HepG2 (cell line): ENCODE measurements at regions not wholly inside any gene's neighbourhood (a gene's known extent, or its start where the extent isn't known, plus 50 kb on each side); places are given as distances from the start of the nearest gene placed in this dataset.

Source experiments
- ATAC-seq: fragments of 200-7000 bp; cut with Tn5 transposase; 3 replicates; pipeline ENCODE4 v1.9.1; 2020; ENCODE audit warnings: mild to moderate bottlenecking, moderate library complexity
- BruUV-seq: library from RNA; stranded (reverse); fragments of 400-500 nt; replicated peaks from 2 replicates; lab custom pipeline; 2021; lab: Mats Ljungman, UMichigan
- CTCF ChIA-PET: fragments of 300-600 bp; formaldehyde crosslinking; extraction: SDS; loops from one replicate; lab custom pipeline; 2021; ENCODE audit warnings: low total read pairs, inconsistent platforms, low intra/inter-chr PET ratio; lab: Yijun Ruan, JAX
- POLR2A ChIA-PET: fragments of 350-600 bp; sonication (Branson Sonifier 250); formaldehyde crosslinking; loops from one replicate; lab custom pipeline; 2020; ENCODE audit warnings: antibody characterized with exemption, inconsistent platforms; lab: Yijun Ruan, JAX
- DNase-seq: peaks from one replicate; pipeline ENCODE4 v3.0.0-alpha.2; 2015; ENCODE audit warnings: low spot score
- FAIRE-seq: peaks from 3 replicates; lab custom pipeline; 2011; peaks lifted over from hg19 to GRCh38; lab: Jason Lieb, UNC
- H2AFZ ChIP-seq: one replicate; pipeline ENCODE4 v1.6.1; 2011; ENCODE audit warnings: low read length, inconsistent platforms
- H3K27ac ChIP-seq: fragments of 300-600 bp; 3 replicates; pipeline ENCODE4 v1.8.0; 2011; ENCODE audit warnings: mixed run types, mild to moderate bottlenecking, mixed read lengths, low read length, inconsistent platforms; ENCODE audit not compliant: insufficient read depth; ENCODE audit errors: extremely low read length
- H3K27me3 ChIP-seq, 2 experiments: fragments of 200-600 bp in 1 of 2; 2 replicates in 1 of 2; 3 replicates in 1 of 2; pipeline versions ENCODE4 v1.6.0 to v1.8.0; 2011; ENCODE audit warnings: low read length in 2 of 2, mild to moderate bottlenecking in 2 of 2, moderate library complexity in 2 of 2, inconsistent platforms in 1 of 2; ENCODE audit not compliant: insufficient read depth in 2 of 2, control insufficient read depth in 1 of 2
- H3K36me3 ChIP-seq, 2 experiments: fragments of 200-600 bp in 1 of 2; replicated peaks in 1 of 2; 2 replicates in 1 of 2; 3 replicates in 1 of 2; pipeline versions ENCODE4 v1.5.1 to v1.8.0; 2011; ENCODE audit warnings: low read length in 2 of 2, inconsistent platforms in 1 of 2; ENCODE audit not compliant: insufficient read depth in 2 of 2, control insufficient read depth in 1 of 2
- H3K4me1 ChIP-seq: 2 replicates; pipeline ENCODE4 v1.5.1; 2012; ENCODE audit warnings: low read length, inconsistent platforms; ENCODE audit not compliant: insufficient read depth
- H3K4me2 ChIP-seq: 2 replicates; pipeline ENCODE4 v1.6.0; 2011; ENCODE audit warnings: low read depth, low read length, inconsistent platforms
- H3K4me3 ChIP-seq, 3 experiments: fragments of 200-600 bp in 1 of 3; sonication (generic), shearing (Covaris generic) in 1 of 3; replicated peaks in 1 of 3; 2 replicates each; pipeline ENCODE4 v1.5.1; 2011 to 2016; ENCODE audit warnings: low read length in 3 of 3, inconsistent platforms in 2 of 3, low read depth in 2 of 3, mild to moderate bottlenecking in 2 of 3, control low read depth in 1 of 3, mixed read lengths in 1 of 3; ENCODE audit not compliant: insufficient read depth in 1 of 3
- H3K79me2 ChIP-seq: one replicate; pipeline ENCODE4 v1.6.1; 2011; ENCODE audit warnings: low read length, inconsistent platforms; ENCODE audit not compliant: insufficient read depth
- H3K9ac ChIP-seq: 2 replicates; pipeline ENCODE4 v1.6.0; 2011; ENCODE audit warnings: mild to moderate bottlenecking, low read depth, low read length, inconsistent platforms; ENCODE audit not compliant: insufficient read depth
- H3K9me3 ChIP-seq: 2 replicates; pipeline ENCODE4 v1.5.1; 2012; ENCODE audit warnings: mild to moderate bottlenecking, low read length
- H4K20me1 ChIP-seq: 2 replicates; pipeline ENCODE4 v1.6.0; 2011; ENCODE audit warnings: inconsistent platforms, mild to moderate bottlenecking, low read length, moderate library complexity; ENCODE audit not compliant: insufficient read depth
- CREBL2 ChIP-seq: sonication (generic); formaldehyde crosslinking; IDR thresholded peaks from 2 replicates; pipeline ENCODE4 v1.8.1; 2023; ENCODE audit warnings: missing genetic modification reagents, mild to moderate bottlenecking, borderline replicate concordance
- HNRNPL ChIP-seq: fragments of 200-400 bp; formaldehyde crosslinking; IDR thresholded peaks from 2 replicates; pipeline ENCODE4 v1.6.1; 2017; ENCODE audit warnings: mild to moderate bottlenecking, low read depth, low read length
- IRX3 ChIP-seq: sonication (generic); formaldehyde crosslinking; IDR thresholded peaks from 2 replicates; pipeline ENCODE4 v1.8.1; 2023; ENCODE audit warnings: mild to moderate bottlenecking, low read depth, missing genetic modification reagents, borderline replicate concordance
- KMT2A ChIP-seq: sonication (generic); formaldehyde crosslinking; IDR thresholded peaks from 2 replicates; pipeline ENCODE4 v1.4.0; 2020; ENCODE audit warnings: missing genetic modification reagents
- MAFK ChIP-seq, 2 experiments: IDR thresholded peaks in 1 of 2; conservative IDR thresholded peaks in 1 of 2; 2 replicates each; pipeline ENCODE4 v1.6.1; 2011; ENCODE audit warnings: improper control_type of control experiment in 2 of 2, low read length in 2 of 2
- MAX ChIP-seq: IDR thresholded peaks from 2 replicates; pipeline ENCODE4 v1.6.1; 2012; ENCODE audit warnings: inconsistent platforms
- MLX ChIP-seq: IDR thresholded peaks from 2 replicates; pipeline ENCODE4 v1.6.1; 2016
- NFIC ChIP-seq: IDR thresholded peaks from 2 replicates; pipeline ENCODE4 v1.6.1; 2012; ENCODE audit warnings: mild to moderate bottlenecking, low read length, inconsistent platforms
- SATB2 ChIP-seq: sonication (generic); formaldehyde crosslinking; IDR thresholded peaks from 2 replicates; pipeline ENCODE4 v1.5.0; 2020; ENCODE audit warnings: missing genetic modification reagents
- SMARCC2 ChIP-seq: fragments of 450-650 bp; IDR thresholded peaks from 2 replicates; pipeline ENCODE4 v1.6.1; 2017; ENCODE audit warnings: antibody characterized with exemption, mild to moderate bottlenecking
- SP140L ChIP-seq: sonication (generic); formaldehyde crosslinking; IDR thresholded peaks from 2 replicates; pipeline ENCODE4 v1.4.0; 2020; ENCODE audit warnings: missing genetic modification reagents, borderline replicate concordance
- SRF ChIP-seq: IDR thresholded peaks from 2 replicates; pipeline ENCODE4 v1.6.1; 2011; ENCODE audit warnings: mild to moderate bottlenecking, low read depth, low read length, moderate library complexity
- YY1 ChIP-seq: IDR thresholded peaks from 2 replicates; pipeline ENCODE4 v1.6.1; 2011; ENCODE audit warnings: low read length, low read depth, moderate library complexity, mild to moderate bottlenecking; ENCODE audit not compliant: insufficient read depth, insufficient replicate concordance
- ZBTB2 ChIP-seq: sonication (generic); formaldehyde crosslinking; IDR thresholded peaks from 2 replicates; pipeline ENCODE4 v1.8.0; 2022; ENCODE audit warnings: low read depth, missing genetic modification reagents
- ZC3H13 ChIP-seq: sonication (generic); formaldehyde crosslinking; IDR thresholded peaks from 2 replicates; pipeline ENCODE4 v1.8.1; 2023; ENCODE audit warnings: mild to moderate bottlenecking, missing genetic modification reagents, moderate library complexity
- ZMYM4 ChIP-seq: sonication (generic); formaldehyde crosslinking; IDR thresholded peaks from 2 replicates; pipeline ENCODE4 v1.8.1; 2023; ENCODE audit warnings: mild to moderate bottlenecking, missing genetic modification reagents
- ZNF207 ChIP-seq: fragments of 450-650 bp; IDR thresholded peaks from 2 replicates; pipeline ENCODE4 v1.6.1; 2016; ENCODE audit warnings: antibody characterized with exemption, borderline replicate concordance
- ZNF326 ChIP-seq: sonication (generic); formaldehyde crosslinking; IDR thresholded peaks from 2 replicates; pipeline ENCODE4 v1.4.0; 2020; ENCODE audit warnings: missing genetic modification reagents, borderline replicate concordance
- ZNF512B ChIP-seq: sonication (generic); formaldehyde crosslinking; IDR thresholded peaks from 2 replicates; pipeline ENCODE4 v1.5.1; 2020; ENCODE audit warnings: missing genetic modification reagents, mild to moderate bottlenecking, borderline replicate concordance
- ZNF781 ChIP-seq: sonication (generic); formaldehyde crosslinking; IDR thresholded peaks from 2 replicates; pipeline ENCODE4 v1.5.1; 2020; ENCODE audit warnings: borderline replicate concordance, mild to moderate bottlenecking, missing genetic modification reagents; ENCODE audit errors: not compliant biosample characterization
- WGBS: methylation state at CpG from one replicate; pipeline ENCODE4 v1.1.6; 2017; ENCODE audit warnings: low lambda C conversion rate; 5-methylcytosine and 5-hydroxymethylcytosine counted together
- in situ Hi-C: cut with HindIII; loops from 2 replicates; pipeline ENCODE4 v1.10.0; 2017; ENCODE audit warnings: low pct_unique_long_range_greater_than_20kb; ENCODE audit not compliant: extremely low pct_ligation_motif_present
- intact Hi-C: fragments of 100-400 bp; cut with micrococcal nuclease; formaldehyde crosslinking; loops from one replicate; pipeline ENCODE4 v1.10.0; 2022; ENCODE audit not compliant: unreplicated experiment

GRCh38 chr13:82245860-82246259, 1636.4 kb downstream of the SLITRK1 start:
- Histone ChIP-seq H3K9me3 (no peaks in the 10 kb centered on the region), H3K36me3 (no peaks in the 10 kb centered on the region), H3K4me3 (no peak overlapping the region), H3K27ac (no peak overlapping the region), H3K4me2 (no peak overlapping the region), H3K4me1 (no peaks in the 10 kb centered on the region), H2AFZ (no peak overlapping the region), H3K27me3 (no peaks in the 10 kb centered on the region), H3K79me2 (no peaks in the 10 kb centered on the region), H3K9ac (no peak overlapping the region), H4K20me1 (no peaks in the 10 kb centered on the region)
- no peak for TF ChIP-seq SRF
- no peak for TF ChIP-seq SMARCC2
- no peak for TF ChIP-seq SATB2 (CRISPR knock-in tag)
- TF ChIP-seq MAX = no peak
- TF ChIP-seq IRX3 (CRISPR knock-in tag) = no peak
- no peak for TF ChIP-seq ZC3H13 (CRISPR knock-in tag)
- TF ChIP-seq CREBL2 (CRISPR knock-in tag) = no peak
- TF ChIP-seq ZBTB2 (CRISPR knock-in tag) = no peak
- no peak for TF ChIP-seq ZNF326
- no peak for TF ChIP-seq ZMYM4 (CRISPR knock-in tag)
- TF ChIP-seq YY1 = no peak
- TF ChIP-seq NFIC = no peak
- no peak for TF ChIP-seq ZNF781 (CRISPR knock-in tag)
- TF ChIP-seq MLX (CRISPR knock-in tag) = no peak
- TF ChIP-seq KMT2A (CRISPR knock-in tag) = no peak
- no peak for TF ChIP-seq ZNF207
- no peak for TF ChIP-seq HNRNPL
- no peak for TF ChIP-seq ZNF512B (CRISPR knock-in tag)
- no peak for TF ChIP-seq MAFK (conservative IDR thresholded peaks at IDR 0.05 in 1 of 2, IDR thresholded peaks at IDR 0.05 in 1 of 2; ENCODE audit: low read length in 2 of 2)
- TF ChIP-seq SP140L (CRISPR knock-in tag) = no peak
- in situ Hi-C loops (no loop called here), intact Hi-C loops (no loop called here)
- BruUV-seq = no TSS peak
- ATAC-seq = no peak
- no peak for DNase-seq
- FAIRE-seq = no peak
- ChIA-PET POLR2A (no interaction called here), CTCF (no interaction called here)
- 0% methylated on average over 1 of the region's 1 CpG for WGBS
